Calu3 (cell line): ENCODE measurements at regions not wholly inside any gene's neighbourhood (a gene's known extent, or its start where the extent isn't known, plus 50 kb on each side); places are given as distances from the start of the nearest gene placed in this dataset.

Experiments
- BruUV-seq: library from RNA; stranded (reverse); fragments of 400-500 nt; replicated peaks from 2 replicates; lab custom pipeline; 2021; lab: Mats Ljungman, UMichigan
- CTCF ChIA-PET: fragments of 300-600 bp; sonication (Branson Sonifier 250); formaldehyde crosslinking; loops from one replicate; lab custom pipeline; 2022; ENCODE audit warnings: antibody characterized with exemption; lab: Charles Lee
- DNase-seq: peaks from one replicate; pipeline ENCODE4 v3.0.0; 2022
- H3K27ac Mint-ChIP-seq: one replicate; pipeline ENCODE4 v1.8.0; 2022; ENCODE audit warnings: mixed read lengths; ENCODE audit not compliant: unreplicated experiment
- H3K27me3 Mint-ChIP-seq: one replicate; pipeline ENCODE4 v1.8.0; 2022; ENCODE audit warnings: mixed read lengths; ENCODE audit not compliant: unreplicated experiment
- H3K36me3 Mint-ChIP-seq: one replicate; pipeline ENCODE4 v1.8.0; 2022; ENCODE audit warnings: mild to moderate bottlenecking, moderate library complexity, mixed read lengths; ENCODE audit not compliant: insufficient read depth, unreplicated experiment
- H3K4me1 Mint-ChIP-seq: one replicate; pipeline ENCODE4 v1.8.0; 2022; ENCODE audit warnings: mild to moderate bottlenecking, low read depth, mixed read lengths; ENCODE audit not compliant: unreplicated experiment
- H3K4me3 Mint-ChIP-seq: one replicate; pipeline ENCODE4 v1.8.0; 2022; ENCODE audit warnings: mild to moderate bottlenecking, low read depth, moderate library complexity, mixed read lengths; ENCODE audit not compliant: unreplicated experiment
- H3K9me3 Mint-ChIP-seq: one replicate; pipeline ENCODE4 v1.8.0; 2022; ENCODE audit warnings: low read depth, mixed read lengths; ENCODE audit not compliant: unreplicated experiment
- intact Hi-C: fragments of 100-400 bp; cut with micrococcal nuclease; formaldehyde crosslinking; loops from one replicate; pipeline ENCODE4 v1.10.0; 2022; ENCODE audit not compliant: unreplicated experiment
- TF ChIP-seq, protein P1 (sequence below): fragments of 200-600 bp; IDR thresholded peaks from one replicate; pipeline ENCODE4 v1.8.0; 2022; ENCODE audit warnings: antibody characterized with exemption; ENCODE audit not compliant: unreplicated experiment

DNA sequence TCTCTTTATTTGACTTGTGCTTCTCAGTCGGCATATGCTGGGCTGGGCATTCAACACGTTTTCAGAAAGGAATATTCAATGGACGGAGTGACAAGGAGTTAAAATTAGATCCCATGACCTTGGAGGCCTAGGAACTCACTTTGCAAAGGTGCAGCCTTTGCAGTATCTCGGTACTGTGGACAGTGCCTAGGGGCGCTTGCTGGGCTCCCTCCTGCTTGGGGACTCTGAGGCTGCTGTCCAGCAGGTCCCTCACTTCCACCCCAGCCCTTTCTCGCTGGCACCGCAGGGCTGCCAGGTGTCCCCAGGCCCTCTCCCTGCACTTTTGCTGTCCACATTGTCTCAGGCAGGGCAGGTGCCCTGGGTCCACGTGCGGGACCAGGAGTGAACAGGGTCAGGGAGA, 255.5 kb upstream of the B3GAT1 start:
- TF ChIP-seq, protein P1, sequence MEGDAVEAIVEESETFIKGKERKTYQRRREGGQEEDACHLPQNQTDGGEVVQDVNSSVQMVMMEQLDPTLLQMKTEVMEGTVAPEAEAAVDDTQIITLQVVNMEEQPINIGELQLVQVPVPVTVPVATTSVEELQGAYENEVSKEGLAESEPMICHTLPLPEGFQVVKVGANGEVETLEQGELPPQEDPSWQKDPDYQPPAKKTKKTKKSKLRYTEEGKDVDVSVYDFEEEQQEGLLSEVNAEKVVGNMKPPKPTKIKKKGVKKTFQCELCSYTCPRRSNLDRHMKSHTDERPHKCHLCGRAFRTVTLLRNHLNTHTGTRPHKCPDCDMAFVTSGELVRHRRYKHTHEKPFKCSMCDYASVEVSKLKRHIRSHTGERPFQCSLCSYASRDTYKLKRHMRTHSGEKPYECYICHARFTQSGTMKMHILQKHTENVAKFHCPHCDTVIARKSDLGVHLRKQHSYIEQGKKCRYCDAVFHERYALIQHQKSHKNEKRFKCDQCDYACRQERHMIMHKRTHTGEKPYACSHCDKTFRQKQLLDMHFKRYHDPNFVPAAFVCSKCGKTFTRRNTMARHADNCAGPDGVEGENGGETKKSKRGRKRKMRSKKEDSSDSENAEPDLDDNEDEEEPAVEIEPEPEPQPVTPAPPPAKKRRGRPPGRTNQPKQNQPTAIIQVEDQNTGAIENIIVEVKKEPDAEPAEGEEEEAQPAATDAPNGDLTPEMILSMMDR: no peak
- BruUV-seq: no TSS peak
- H3K9me3 Mint-ChIP-seq: peaks cover 8% of the 10 kb centered on the region
- H3K4me3 Mint-ChIP-seq: no peak overlapping the region
- H3K27me3 Mint-ChIP-seq: no peaks in the 10 kb centered on the region
- CTCF ChIA-PET: no interaction called here
- H3K36me3 Mint-ChIP-seq: no peaks in the 10 kb centered on the region
- no peak overlapping the region for H3K27ac Mint-ChIP-seq
- intact Hi-C loops: no loop called here
- no peaks in the 10 kb centered on the region for H3K4me1 Mint-ChIP-seq
- no peak for DNase-seq

DNA sequence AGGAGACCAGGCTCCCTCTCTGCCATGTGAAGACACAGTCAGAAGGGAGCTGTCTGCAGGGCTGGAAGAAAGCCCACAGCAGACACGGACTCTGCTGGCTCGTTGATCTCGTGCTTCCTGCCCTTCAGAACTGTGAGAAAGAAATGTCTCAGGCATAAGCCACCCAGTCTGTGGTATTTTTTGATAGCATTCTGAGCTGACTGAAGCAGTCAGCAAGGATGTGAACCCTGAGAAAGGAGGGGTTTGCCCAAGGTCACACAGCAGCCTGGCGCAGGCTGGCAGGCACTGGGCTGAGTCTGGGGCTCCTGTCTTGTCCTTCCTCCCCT, 255.1 kb upstream of the B3GAT1 start:
- TF ChIP-seq, protein P1: no peak
- CTCF ChIA-PET: no interaction called here
- Mint-ChIP-seq H3K9me3 (peaks cover 7% of the 10 kb centered on the region), H3K27me3 (no peaks in the 10 kb centered on the region), H3K27ac (no peak overlapping the region), H3K36me3 (no peaks in the 10 kb centered on the region), H3K4me3 (no peak overlapping the region), H3K4me1 (no peaks in the 10 kb centered on the region)
- intact Hi-C loops: no loop called here
- DNase-seq: no peak
- no TSS peak for BruUV-seq

DNA sequence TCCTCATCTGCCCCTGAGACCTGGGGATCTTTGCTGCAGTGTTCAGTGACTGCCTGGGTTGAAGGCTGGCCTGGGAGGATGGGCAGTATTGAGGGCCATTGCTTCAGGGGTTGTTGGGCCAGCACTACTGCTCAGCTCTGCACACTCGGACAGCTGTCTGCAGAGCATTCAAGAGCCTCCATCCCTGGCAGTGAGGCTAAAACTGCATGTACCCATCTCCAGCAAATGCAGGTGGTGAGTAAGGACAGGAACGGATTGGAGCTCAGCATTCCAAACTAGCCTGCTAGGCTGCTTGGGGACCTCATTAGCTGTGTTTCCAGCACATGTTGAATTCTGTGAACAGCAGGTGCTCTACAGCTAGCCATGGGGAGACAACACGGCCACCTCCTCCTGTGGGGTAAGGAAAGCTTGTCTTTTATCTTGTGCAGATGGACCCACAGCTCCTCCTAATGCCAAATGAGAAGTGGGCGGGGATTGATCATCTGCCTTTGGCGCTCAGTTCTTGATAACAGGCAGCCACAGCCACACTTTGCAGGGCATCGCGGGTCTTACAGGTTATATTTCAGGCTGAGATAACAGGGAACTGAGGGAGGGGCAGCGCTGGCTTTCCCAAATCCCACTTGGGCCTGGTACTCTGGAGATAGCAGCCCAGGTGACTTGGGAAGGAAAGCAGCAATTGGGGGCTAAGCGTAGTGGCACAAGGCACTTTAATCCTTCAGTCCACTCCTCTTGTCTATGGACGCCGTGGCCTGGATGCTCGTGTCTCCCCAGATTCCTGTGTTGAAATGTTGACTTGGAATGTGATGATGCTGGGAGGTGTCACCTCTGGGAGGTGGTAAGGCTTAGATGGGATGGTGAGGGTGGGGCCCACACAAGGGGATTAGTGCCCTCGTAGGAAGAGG, 254.5 kb upstream of the B3GAT1 start:
- TF ChIP-seq, protein P1: no peak
- no peak overlapping the region for H3K4me3 Mint-ChIP-seq
- H3K36me3 Mint-ChIP-seq: no peaks in the 10 kb centered on the region
- no peak overlapping the region for H3K27ac Mint-ChIP-seq
- H3K9me3 Mint-ChIP-seq: peaks cover 5% of the 10 kb centered on the region
- no peak for DNase-seq
- H3K4me1 Mint-ChIP-seq: no peaks in the 10 kb centered on the region
- no peaks in the 10 kb centered on the region for H3K27me3 Mint-ChIP-seq
- no TSS peak for BruUV-seq
- intact Hi-C loops: no loop called here
- CTCF ChIA-PET: no interaction called here

DNA sequence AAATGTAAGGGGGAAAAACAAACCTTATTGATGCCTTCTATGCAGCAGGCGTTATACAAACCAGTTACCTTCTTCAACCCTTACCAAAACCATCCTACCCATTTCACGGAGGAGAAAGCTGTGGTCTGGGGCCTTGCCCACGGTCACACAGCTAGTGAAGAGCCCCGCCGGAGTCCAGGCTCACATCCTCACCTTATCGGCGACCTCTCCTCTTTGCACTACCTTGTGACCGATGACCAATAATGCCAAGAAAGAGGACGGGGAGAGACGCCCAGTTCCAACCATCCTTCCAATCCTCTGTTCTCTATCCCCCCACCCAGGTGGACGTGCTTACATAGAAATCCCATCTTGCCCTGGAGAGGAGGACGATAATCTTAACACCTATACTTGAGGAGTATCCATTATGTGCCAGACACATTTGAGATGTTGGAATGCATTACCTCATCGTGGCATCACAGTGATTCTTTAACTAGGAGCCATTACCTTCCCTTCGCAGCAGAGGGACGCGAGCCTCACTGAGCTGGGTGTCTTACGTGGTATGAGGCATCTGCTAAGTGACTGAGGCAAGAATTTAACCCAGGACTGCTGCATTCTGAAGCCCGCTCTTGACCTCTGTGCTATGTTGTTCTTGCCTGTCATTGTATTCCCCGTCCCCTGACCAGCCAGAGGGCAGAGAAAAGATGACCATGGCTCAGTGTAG, 253.7 kb upstream of the B3GAT1 start:
- intact Hi-C loops: no loop called here
- no peak for DNase-seq
- H3K27me3 Mint-ChIP-seq: no peaks in the 10 kb centered on the region
- no peak overlapping the region for H3K4me3 Mint-ChIP-seq
- H3K9me3 Mint-ChIP-seq: peaks cover 5% of the 10 kb centered on the region
- no TSS peak for BruUV-seq
- H3K36me3 Mint-ChIP-seq: no peaks in the 10 kb centered on the region
- TF ChIP-seq, protein P1: no peak
- CTCF ChIA-PET: no interaction called here
- no peaks in the 10 kb centered on the region for H3K4me1 Mint-ChIP-seq
- H3K27ac Mint-ChIP-seq: no peak overlapping the region
